DMS53 (cell line): ENCODE measurements at regions not wholly inside any gene's neighbourhood (a gene's known extent, or its start where the extent isn't known, plus 50 kb on each side); places are given as distances from the start of the nearest gene placed in this dataset.
A peak's percentile ranks its signal among the peaks of the same experiment; 100 is the strongest.

Source experiments
- DNase-seq: peaks from one replicate; lab custom pipeline; 2025; lab: John Stamatoyannopoulos, UW

- DNase-seq: peak; percentile 23
Measured at GRCh38 chr18:30342675-30343074, 699.9 kb downstream of the DSC3 start.

DNA sequence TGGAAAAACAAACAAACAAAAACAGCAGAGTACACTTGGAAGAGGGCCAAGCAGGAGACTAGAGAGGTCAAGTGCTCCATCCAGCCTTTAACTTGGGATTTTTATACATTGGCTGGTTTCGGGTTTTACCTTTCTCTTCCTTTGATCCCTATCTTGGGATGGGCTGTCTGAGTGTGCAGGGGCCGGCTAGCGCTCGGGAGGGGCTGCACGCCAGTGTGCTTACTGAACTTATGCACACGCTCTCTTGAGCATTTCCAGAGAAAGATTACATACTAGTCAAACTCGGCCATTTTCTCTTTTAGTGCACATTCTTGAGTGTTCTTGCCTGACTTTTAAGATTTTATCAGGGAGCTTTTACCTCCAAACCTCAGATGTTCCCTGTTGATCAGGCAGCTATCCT, 707.8 kb downstream of the DSC3 start:
- DNase-seq: peak; percentile 36

- DNase-seq: no peak
Measured at GRCh38 chr18:30333310-30333709, 709.2 kb downstream of the DSC3 start.

DNA sequence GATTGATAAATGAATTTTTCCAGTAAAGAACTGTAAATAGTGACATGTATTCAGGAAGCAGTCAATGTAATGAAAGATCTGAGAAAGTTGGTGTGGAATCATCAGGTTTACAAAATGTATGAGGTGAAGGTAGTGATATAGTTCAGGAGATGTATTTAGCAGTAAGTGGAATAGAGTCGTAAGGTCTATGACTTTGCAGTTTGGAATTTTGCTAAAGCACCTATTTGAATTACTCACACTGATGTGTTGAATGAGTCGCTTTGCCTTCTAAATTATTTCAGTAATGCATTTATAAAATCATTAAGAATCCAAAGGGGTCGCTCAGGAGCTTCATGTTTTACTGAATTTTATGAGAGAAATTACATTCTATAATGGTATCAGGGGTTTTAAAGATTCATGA, 713.7 kb downstream of the DSC3 start:
- DNase-seq: no peak

GRCh38 chr18:30302181-30302580, 740.4 kb downstream of the DSC3 start:
- DNase-seq: no peak

DNA sequence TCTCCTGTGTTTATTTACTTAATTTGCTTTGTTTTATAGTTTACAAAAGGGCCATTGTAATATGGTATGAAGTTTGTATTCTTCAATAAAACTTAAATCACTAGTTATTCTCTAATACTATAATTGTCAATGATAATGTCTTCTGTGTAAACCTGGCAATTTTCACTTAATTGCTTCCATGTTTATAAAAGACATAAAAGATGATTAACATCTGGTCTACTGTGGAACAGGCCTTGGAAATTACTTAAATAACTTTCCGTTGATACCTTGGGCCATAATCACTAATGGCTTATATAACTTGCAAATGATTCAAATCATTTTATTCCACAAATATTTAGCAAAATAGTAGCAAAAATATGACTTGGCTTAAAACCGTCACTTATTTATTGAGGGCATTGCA, 743.8 kb downstream of the DSC3 start:
- DNase-seq: no peak

DNA sequence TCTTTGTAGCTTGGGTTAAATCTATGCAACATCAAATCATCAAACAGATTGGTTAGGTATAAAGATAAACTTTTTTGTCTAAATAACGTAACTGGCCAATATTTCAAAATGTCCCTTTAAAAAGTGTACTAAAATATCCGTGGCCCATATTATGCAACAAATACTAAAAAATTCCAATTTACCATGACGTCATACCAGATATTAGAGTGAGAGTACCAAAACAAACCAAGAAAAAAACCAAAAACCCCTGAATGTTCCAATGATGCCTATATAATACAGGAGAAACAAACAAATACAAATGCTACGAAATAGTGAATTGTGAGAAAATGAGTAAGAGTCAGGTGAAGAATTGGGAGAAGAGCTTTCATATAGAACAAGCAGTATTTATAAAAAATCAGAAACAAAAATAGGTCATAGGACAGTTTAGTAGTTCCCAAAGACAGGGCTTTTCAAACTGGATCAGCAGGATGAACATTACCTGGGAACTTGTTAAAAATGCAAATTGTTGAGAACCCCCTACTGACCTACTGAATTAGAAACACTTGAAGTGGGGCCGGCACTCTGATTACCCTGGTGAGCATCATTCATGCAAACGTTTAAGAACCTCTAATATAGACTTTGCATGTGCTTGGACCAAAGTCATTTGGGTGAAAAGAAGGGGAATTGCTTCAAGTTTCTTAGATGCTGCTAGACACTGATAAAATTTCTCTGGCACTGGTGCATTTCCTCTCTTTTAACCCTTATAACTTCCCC, 753.7 kb downstream of the DSC3 start:
- no peak for DNase-seq

GRCh38 chr18:30280861-30281470, 761.6 kb downstream of the DSC3 start:
- peak; percentile 68 for DNase-seq

DNA sequence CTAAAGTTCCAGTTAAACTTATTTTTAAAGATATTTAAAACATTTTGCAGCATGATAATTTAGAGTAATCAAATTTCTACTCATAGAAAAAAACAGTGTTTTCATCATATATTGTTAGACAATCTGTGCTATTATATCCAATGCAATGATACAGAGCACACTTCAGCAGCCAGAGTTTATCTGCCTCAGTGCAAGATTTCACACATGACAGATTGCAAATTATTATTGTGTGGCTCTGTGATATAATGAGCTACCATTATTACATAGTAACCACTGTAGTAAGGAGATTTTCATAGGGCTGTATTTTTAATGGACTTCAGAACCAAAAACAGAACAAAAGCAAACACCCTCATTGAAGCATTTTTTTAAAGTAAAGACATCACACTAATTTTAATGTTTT, 762.4 kb downstream of the DSC3 start:
- no peak for DNase-seq

DNA sequence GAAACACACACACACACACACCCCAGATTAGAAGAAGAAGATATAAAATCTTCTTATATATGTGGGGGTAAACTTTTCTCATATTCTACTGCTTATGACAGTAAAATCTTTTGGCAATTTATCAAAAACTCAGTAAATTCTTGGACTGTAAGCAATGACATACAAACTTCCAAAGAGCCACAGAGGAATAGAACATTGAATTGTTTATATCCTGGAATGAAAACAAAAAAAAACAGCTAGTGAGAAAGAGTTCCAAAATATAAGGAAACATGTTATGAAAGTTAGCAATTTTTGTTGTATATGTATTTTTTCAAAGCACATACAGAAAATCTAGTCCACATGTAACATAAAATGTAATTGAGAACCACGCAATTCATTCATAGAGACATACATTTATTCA, 764.9 kb downstream of the DSC3 start:
- no peak for DNase-seq

- DNase-seq: peak; percentile 73
Measured at GRCh38 chr18:30271716-30272115, 770.8 kb downstream of the DSC3 start.

GRCh38 chr18:30265190-30265589, 777.4 kb downstream of the DSC3 start:
- DNase-seq: peak; percentile 35

DNA sequence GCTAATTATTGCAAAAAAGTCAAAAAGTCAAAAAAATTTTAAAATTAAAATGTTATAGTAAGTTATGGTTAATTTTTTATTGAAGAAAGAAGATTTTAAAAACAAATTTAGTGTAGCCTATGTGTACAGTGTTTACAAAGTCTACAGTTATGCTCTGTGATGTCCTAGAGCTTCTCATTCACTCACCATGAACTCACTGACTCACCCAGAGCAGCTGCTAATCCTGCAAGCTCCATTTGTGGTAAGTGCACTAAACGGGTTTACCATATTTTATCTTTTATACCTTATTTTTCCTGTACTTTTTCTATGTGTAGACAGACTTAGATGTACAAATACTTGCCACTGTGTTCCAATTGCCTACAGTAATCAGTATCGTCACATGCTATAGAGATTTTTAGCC, 788.2 kb downstream of the DSC3 start:
- peak; percentile 51 for DNase-seq

GRCh38 chr18:30248056-30248455, 794.5 kb downstream of the DSC3 start:
- no peak for DNase-seq

GRCh38 chr18:30245766-30246455, 796.6 kb downstream of the DSC3 start:
- DNase-seq: peak; percentile 40

DNA sequence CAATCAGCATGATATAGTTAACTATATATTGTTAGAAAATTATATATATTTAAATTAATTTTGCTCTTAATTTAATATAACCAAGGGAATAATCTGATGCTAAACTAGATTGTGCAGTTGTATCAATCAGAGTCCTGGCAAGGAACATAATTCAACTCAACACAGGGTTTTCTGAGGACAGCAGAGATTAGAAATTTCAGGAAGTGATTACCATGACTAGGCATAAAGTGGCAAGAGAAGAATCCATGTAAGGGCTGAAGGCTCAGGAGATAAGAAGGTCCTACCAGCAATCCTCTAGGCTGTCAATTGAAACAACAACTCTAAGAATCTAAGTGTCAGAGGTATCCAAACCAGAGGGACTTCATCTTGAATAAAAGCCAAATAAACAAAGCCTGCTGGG, 807.8 kb downstream of the DSC3 start:
- peak; percentile 9 for DNase-seq

- DNase-seq: peak; percentile 30
Measured at GRCh38 chr18:30211112-30211511, 831.4 kb downstream of the DSC3 start.

- DNase-seq: no peak
Measured at GRCh38 chr18:30208546-30208945, 834.0 kb downstream of the DSC3 start.

GRCh38 chr18:30192216-30192615, 850.3 kb downstream of the DSC3 start:
- peak; percentile 24 for DNase-seq

- DNase-seq: no peak
Measured at GRCh38 chr18:30186245-30186644, 856.3 kb downstream of the DSC3 start.

GRCh38 chr18:30177056-30177455, 865.5 kb downstream of the DSC3 start:
- DNase-seq: no peak

GRCh38 chr18:30175621-30176225, 866.8 kb downstream of the DSC3 start:
- DNase-seq: peak; percentile 55

DNA sequence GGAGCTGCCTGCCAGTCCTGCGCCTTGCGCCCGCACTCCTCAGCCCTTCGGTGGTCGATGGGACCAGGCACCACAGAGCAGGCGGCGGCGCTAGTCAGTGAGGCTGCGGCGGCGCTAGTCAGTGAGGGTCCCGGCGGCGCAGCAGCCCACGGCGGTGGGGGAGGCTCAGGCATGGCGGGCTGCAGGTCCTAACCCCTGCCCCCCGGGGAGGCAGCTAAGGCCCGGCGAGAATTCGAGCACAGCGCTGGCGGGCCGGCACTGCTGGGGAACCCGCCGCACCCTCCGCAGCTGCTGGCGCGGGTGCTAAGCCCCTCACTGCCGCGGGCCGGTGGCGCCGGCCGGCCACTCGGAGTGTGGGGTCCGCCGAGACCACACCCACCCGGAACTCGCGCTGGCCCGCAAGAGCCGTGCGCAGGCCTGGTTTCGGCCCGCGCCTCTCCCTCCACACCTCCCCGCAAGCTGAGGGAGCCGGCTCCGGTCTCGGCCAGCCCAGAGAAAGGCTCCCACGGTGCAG, 867.4 kb downstream of the DSC3 start:
- peak; percentile 47 for DNase-seq
